ENCODE measurements at regions not wholly inside any gene's neighbourhood (a gene's known extent, or its start where the extent isn't known, plus 50 kb on each side); places are given as distances from the start of the nearest gene placed in this dataset.
A peak's percentile ranks its signal among the peaks of the same experiment; 100 is the strongest.

DNA sequence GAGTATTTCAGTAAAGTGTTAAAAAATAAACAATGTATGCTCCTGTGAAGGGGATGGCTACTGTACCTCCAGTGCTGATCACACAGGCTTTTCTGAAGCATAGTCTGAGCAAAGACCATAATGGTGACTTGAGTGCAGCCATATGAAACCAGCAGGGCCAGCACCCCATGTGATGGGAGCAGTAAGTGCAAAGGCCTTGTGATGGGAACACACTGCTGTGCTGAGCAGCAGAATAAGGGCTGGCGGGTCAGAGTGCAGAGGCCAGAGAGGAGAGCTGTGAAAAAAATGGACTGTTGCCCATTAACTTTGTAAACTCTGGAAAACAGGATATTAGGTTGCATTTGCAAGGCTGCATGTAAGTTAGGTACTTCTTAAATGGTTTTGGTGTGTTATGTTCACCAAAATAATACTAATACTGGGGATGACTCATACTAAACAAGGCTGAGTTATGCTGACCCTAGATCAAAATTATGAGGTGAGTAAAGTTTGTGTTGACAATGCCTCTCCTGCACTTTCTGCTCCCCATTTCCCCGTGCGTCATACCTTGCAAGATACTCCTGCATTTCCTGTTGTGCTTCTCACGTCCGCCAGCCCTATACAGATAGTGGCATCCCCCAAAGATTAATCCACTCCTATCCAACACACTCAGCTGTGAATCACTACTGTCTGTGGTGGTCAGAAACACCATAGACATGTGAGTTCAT is 67.0 kb upstream of the FAM9A start:
- DNase-seq (ENCODE audit: low read depth), result peak; percentile 93
- TF ChIP-seq, protein P1, sequence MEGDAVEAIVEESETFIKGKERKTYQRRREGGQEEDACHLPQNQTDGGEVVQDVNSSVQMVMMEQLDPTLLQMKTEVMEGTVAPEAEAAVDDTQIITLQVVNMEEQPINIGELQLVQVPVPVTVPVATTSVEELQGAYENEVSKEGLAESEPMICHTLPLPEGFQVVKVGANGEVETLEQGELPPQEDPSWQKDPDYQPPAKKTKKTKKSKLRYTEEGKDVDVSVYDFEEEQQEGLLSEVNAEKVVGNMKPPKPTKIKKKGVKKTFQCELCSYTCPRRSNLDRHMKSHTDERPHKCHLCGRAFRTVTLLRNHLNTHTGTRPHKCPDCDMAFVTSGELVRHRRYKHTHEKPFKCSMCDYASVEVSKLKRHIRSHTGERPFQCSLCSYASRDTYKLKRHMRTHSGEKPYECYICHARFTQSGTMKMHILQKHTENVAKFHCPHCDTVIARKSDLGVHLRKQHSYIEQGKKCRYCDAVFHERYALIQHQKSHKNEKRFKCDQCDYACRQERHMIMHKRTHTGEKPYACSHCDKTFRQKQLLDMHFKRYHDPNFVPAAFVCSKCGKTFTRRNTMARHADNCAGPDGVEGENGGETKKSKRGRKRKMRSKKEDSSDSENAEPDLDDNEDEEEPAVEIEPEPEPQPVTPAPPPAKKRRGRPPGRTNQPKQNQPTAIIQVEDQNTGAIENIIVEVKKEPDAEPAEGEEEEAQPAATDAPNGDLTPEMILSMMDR (conservative IDR thresholded peaks at IDR 0.05; ENCODE audit: control insufficient read depth, insufficient read depth, low read depth, low read length), result no peak
- no peak overlapping the region for H3K4me3 ChIP-seq (ENCODE audit: control insufficient read depth, low read depth, low read length)

DNA sequence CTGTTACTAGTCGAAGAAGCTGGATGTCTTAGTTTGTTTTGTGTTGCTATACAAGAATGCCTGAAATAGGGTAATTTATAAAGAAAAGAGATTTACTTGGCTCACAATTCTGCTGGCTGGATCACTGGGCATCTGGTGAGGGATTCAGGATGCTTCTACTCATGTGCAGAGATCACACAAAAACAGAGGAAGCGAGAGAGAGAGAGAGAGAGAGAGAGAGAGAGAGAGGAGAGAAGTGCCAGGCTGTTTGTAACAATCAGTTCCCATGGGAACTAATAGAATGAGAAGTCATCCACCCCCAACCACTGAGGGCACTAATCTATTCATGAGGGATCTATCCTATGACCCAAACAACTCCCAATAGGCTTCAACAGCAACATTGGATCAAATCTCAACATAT is 66.2 kb upstream of the FAM9A start:
- no peak overlapping the region for H3K4me3 ChIP-seq (ENCODE audit: control insufficient read depth, low read depth, low read length)
- TF ChIP-seq, protein P1 (conservative IDR thresholded peaks at IDR 0.05; ENCODE audit: control insufficient read depth, insufficient read depth, low read depth, low read length), result no peak
- peak; percentile 66 for DNase-seq (ENCODE audit: low read depth)

DNA sequence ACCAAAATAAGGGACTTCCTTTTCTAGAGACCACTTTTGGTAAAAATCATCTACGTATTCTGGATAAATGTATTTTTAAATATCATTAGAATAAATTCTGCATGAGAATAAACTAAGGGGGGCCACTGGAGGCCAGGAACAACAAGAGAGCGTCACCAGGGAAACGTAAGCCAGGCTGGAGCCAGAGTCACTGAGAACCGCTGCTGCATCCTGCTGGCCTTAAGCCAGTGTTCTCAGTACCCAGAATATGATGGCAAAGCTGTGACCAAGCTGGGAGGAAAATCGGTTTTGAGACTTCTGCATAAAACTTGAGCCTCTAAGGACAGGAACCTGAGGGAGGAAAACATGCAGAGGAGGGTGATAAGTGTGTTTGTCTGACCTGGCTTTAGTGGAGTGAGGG is 63.0 kb upstream of the FAM9A start:
- no peak overlapping the region for H3K4me3 ChIP-seq (ENCODE audit: control insufficient read depth, low read depth, low read length)
- TF ChIP-seq, protein P1 (conservative IDR thresholded peaks at IDR 0.05; ENCODE audit: control insufficient read depth, insufficient read depth, low read depth, low read length), result no peak
- DNase-seq (ENCODE audit: low read depth), result no peak

DNA sequence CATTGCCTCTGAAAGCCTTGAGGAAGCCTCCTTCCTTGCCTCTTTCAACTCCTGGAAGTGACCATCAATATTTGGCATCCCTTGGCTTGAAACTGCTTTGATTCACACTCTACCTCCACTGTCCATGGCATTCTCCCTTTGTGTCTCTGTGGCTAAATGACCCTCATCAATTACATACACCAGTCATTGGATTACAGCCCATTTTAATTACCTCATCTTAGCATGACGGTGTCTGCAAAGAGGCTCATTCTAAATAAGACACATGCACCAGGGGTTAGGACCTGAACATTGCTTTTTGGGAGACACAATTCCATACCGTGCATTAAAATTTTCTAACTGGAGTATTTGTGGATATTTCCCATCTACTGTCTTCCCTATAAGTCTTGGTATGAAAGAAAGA is 60.7 kb upstream of the FAM9A start:
- H3K4me3 ChIP-seq (ENCODE audit: control insufficient read depth, low read depth, low read length), result no peak overlapping the region
- DNase-seq (ENCODE audit: low read depth), result no peak
- TF ChIP-seq, protein P1 (conservative IDR thresholded peaks at IDR 0.05; ENCODE audit: control insufficient read depth, insufficient read depth, low read depth, low read length), result no peak

DNA sequence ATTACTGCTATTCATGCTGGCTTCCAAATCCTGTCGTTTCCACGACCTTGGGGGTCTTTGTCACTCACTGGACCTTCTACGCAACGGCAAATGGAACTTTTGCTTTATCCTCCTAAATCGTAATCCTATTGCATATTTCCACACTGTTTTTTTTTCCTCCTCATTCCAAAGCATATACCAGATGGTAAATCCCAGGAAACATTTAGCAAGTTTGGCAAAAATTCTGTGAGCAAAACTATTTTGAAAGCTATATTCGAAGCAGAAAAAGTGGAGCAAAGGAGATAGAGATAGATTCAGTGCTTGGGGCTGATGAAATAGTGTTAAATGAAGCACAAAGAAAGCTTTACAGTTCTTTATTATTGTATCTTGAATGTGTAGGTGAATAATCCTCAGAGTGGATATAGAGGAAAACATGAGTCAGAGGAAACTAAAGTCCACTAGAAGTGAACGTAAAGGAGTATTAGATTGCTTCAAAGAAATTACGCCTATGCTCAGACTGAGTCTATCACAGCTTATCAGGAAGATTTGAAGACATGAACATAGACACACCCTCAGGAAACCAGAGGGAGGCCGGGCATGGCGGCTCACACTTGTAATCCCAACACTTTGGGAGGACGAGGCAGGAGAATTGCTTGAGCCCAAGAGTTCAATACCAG is 50.2 kb upstream of the FAM9A start:
- no peak overlapping the region for H3K4me3 ChIP-seq (ENCODE audit: control insufficient read depth, low read depth, low read length)
- TF ChIP-seq, protein P1 (conservative IDR thresholded peaks at IDR 0.05; ENCODE audit: control insufficient read depth, insufficient read depth, low read depth, low read length), result no peak
- DNase-seq (ENCODE audit: low read depth), result no peak
